ENCODE measurements at regions not wholly inside any gene's neighbourhood (a gene's known extent, or its start where the extent isn't known, plus 50 kb on each side); places are given as distances from the start of the nearest gene placed in this dataset.

DNA sequence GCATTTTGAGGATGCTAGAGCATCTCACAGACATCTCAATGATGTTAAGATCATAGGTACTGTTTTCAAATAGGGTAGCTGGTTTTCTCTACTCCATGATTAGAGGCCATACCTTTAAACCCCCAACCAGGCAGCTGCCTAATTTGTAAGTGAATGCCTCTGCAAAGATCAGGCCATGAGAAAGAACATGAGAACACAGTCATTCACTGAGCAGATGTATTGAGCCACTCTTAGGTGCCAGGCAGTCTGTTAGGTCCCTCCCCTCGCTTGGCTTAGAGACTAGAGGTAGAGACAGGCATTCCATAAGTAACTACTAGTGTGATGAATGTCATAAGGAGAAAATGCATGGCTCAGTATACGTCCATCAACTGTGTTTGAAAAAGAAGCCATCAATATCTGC, 410.0 kb downstream of the FGF9 start:
- dilution Hi-C loops (cut with MboI; ENCODE audit: extremely low pct_ligation_motif_present, low sequenced_read_pairs) (no loop called here), intact Hi-C loops (cut with micrococcal nuclease) (no loop called here)
- CTCF ChIA-PET = no interaction called here
- FAIRE-seq (no peak), DNase-seq (ENCODE audit: low read depth, low spot score) (no peak)
- TF ChIP-seq POLR2AphosphoS5 (IDR thresholded peaks at IDR 0.05; ENCODE audit: insufficient read depth, low read depth, low read length) (no peak), MYC (IDR thresholded peaks at IDR 0.05; ENCODE audit: low read depth, low read length) (no peak), EZH2 (IDR thresholded peaks at IDR 0.05; ENCODE audit: borderline replicate concordance, low read depth, low read length, severe bottlenecking) (no peak), CTCF (IDR thresholded peaks at IDR 0.05; ENCODE audit: extremely low read depth in 1 of 2, insufficient read depth in 1 of 2, low read depth in 1 of 2, low read length in 2 of 2) (no peak), GATA2 (IDR thresholded peaks at IDR 0.05; ENCODE audit: insufficient read depth, insufficient read length, low read depth, low read length) (no peak), JUN (IDR thresholded peaks at IDR 0.05; ENCODE audit: borderline replicate concordance, insufficient read depth, insufficient read length, low read depth) (no peak), POLR2A (IDR thresholded peaks at IDR 0.05; ENCODE audit: low read depth, low read length) (no peak), FOS (IDR thresholded peaks at IDR 0.05; ENCODE audit: borderline replicate concordance, insufficient read depth, low read length) (no peak)
- TF ChIP-seq, protein P1, sequence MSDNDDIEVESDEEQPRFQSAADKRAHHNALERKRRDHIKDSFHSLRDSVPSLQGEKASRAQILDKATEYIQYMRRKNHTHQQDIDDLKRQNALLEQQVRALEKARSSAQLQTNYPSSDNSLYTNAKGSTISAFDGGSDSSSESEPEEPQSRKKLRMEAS (IDR thresholded peaks at IDR 0.05; ENCODE audit: insufficient read depth, insufficient read length) = no peak
- no peaks in the 10 kb centered on the region for H4K20me1 ChIP-seq (replicated peaks; ENCODE audit: control insufficient read depth, extremely low read depth, insufficient read depth, low read length)
- no TSS peak for BruUV-seq (replicated peaks)
- POLR2A ChIA-PET = no interaction called here
- no peaks in the 10 kb centered on the region for H3K9me1 ChIP-seq (replicated peaks; ENCODE audit: control insufficient read depth, extremely low read depth, insufficient read depth, low read length)
- H3K4me2 ChIP-seq (ENCODE audit: insufficient read depth, low read length) = no peak overlapping the region
- no peak overlapping the region for H3K4me3 ChIP-seq (replicated peaks in 1 of 3; ENCODE audit: insufficient read depth in 1 of 3, low read depth in 1 of 3, low read length in 3 of 3)
- no peaks in the 10 kb centered on the region for H3K79me2 ChIP-seq (ENCODE audit: control insufficient read depth, insufficient read depth, low read length)
- H3K27me3 ChIP-seq (ENCODE audit: control insufficient read depth in 2 of 2, insufficient read depth in 2 of 2, low read length in 2 of 2) = no peaks in the 10 kb centered on the region
- H2AFZ ChIP-seq (ENCODE audit: low read depth, low read length) = no peak overlapping the region
- no peaks in the 10 kb centered on the region for H3K36me3 ChIP-seq (ENCODE audit: control insufficient read depth in 2 of 2, extremely low read depth in 1 of 2, insufficient read depth in 2 of 2, low read length in 2 of 2)
- H3K4me1 ChIP-seq (ENCODE audit: control insufficient read depth, extremely low read depth, insufficient read depth, low read length) = no peaks in the 10 kb centered on the region
- H3K9ac ChIP-seq (replicated peaks; ENCODE audit: extremely low read depth, insufficient read depth, low read length) = no peak overlapping the region
- peaks cover 8% of the 10 kb centered on the region for H3K9me3 ChIP-seq (replicated peaks; ENCODE audit: control insufficient read depth, insufficient read depth, low read length)
- no peak overlapping the region for H3K27ac ChIP-seq (ENCODE audit: insufficient read depth, low read depth, low read length)

Measured in endothelial cell of umbilical vein (primary cell).